GM18502 (cell line): ENCODE measurements at regions not wholly inside any gene's neighbourhood (a gene's known extent, or its start where the extent isn't known, plus 50 kb on each side); places are given as distances from the start of the nearest gene placed in this dataset.

Experiments used
- ATAC-seq: cut with Tn5 transposase; IDR thresholded peaks from one replicate; pipeline ENCODE4 v1.9.1; 2021; ENCODE audit warnings: mild to moderate bottlenecking; ENCODE audit not compliant: unreplicated experiment, poor library complexity

DNA sequence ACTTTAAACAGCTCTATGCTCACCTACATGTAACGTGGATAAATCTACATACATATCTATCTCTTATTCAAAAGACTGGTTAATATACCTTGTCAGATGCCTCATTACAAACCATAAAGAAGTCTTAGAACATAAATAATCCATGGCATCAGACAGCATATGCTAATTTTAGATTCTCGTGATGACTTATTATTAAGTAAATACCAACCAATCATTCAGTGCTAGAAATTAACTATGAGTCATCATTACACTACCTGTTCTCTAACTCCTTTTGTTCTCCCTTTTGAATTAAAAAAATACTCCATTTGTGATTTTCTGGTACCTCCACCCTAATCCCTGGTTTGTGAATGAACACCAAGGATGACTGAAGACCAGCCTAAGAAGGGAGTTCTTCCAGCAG is 754.3 kb upstream of the ARGLU1 start:
- ATAC-seq = no peak

- no peak for ATAC-seq
These were observed 737.2 kb upstream of the ARGLU1 start for GRCh38 chr13:107305178-107305577.

DNA sequence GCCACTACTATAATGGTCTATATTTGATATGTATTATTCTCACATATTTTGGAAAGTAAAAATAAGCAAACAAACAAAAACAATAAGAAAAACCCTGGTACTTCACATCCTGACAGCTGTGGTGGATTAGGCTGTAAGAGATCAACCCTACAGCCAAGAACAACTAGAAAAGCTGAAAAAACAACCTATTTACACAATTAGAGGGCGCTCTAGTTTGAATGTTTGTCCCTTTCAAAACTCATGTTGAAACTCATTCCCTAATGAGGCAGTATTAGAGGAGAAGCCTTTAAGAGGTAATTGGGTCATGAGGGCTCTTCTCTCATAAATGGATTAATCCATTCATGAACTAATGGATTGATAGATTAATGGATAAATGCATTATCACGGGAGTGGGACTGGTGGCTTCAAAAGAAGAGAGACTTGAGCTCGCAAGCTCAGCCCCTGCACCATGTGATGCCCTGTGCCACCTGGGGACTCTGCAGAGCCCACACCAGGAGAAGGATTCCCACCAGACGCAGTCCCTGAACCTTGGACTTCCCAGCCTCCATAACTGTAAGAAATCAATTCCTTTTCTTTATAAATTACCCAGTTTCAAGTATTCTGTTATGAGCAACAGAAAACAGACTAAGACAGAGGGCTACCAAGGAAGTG is 733.9 kb upstream of the ARGLU1 start:
- no peak for ATAC-seq

DNA sequence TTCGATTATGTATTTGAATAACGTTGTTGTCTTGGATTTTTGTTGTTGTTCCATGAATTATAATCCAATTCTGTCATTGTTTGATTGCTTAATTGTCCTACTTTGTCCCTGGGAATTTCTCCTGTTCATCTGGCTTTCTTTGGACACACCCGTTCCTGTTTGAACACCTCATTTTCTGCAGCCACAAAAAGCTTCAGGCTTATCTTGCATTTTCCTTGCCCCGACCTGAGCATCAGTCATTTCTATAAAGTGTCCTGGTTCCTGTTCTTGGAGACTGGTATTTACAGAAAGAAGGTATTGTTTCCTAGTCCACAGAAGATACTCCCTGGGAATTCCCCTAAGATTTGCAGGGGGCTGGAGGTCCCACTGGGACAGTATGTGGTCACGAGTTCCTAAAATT is 731.8 kb upstream of the ARGLU1 start:
- no peak for ATAC-seq

DNA sequence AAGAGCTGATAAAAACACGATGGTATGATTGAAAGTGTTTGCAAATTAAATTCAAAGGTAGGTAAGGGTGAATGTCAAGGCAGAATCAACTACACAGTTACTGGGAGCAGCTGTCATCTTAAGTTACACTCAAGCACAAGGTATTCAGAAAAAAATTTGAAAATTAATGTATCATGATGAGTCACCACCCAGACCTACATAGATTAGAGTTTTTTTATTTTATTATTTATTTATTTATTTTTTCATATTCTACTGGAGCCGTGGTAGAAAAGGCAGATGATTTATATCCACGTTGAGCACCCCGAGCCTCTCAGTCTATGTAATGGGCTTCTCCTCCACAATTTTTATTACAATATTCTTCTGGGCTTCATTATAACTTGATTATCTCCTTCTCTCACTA is 728.9 kb upstream of the ARGLU1 start:
- ATAC-seq = no peak

DNA sequence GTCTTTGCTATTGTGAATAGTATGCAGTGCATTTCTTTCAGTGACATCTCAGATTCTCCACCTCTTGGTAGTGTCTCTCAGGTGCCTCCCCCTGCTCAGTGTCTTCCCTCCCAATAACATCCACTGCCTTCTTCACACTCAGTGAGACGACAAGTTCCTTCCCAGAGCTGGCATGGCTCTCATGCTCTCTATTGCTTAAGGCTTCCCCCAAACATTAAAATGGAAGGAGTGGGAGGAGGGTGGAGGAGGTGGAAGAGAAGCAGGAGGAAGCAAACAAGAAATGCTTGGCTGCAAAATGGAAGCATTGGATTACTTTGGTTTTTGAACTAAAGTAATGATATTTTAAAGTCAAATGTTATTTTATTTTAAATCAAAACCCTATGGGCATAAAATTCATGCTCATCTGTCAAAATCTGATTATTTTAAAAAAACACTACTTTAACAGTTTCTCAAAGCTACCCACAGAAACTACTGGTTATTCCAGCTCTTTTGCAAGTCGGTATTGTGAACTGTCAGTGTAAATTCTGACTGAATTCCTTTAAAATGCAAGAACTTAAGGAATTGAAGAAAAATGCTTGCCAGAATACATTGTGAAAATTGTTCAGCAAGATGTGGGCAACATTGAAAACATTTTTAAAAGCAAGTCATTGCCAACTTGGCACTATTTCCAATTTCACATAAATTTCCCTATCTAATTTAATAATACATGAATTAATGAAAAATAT is 727.6 kb upstream of the ARGLU1 start:
- ATAC-seq = no peak

DNA sequence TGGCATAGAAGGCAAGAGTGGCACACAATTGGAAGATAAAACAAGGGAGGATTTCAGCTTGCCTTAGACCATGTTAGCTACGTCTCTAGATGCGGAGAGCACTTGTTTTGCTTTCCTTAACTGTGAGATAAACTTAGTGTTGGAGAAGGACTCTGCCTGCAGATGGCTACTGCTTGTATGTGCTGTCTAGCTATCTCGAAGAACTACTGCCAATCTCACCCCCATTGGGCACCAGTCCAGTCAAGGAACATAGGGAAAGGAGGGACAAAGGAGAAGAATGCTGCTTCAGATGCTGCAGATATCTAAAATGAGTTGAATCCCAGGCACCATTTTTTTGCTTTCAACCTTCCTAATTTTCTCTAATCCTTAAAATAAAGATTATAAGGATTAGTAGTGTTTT is 726.0 kb upstream of the ARGLU1 start:
- ATAC-seq = no peak

- no peak for ATAC-seq
These were observed 723.9 kb upstream of the ARGLU1 start for GRCh38 chr13:107291875-107292274.

- ATAC-seq = no peak
These were observed 721.6 kb upstream of the ARGLU1 start for GRCh38 chr13:107289540-107289939.

GRCh38 chr13:107284173-107284572 is 716.2 kb upstream of the ARGLU1 start:
- no peak for ATAC-seq

GRCh38 chr13:107277911-107278310 is 710.0 kb upstream of the ARGLU1 start:
- ATAC-seq = no peak

- ATAC-seq = no peak
These were observed 709.0 kb upstream of the ARGLU1 start for GRCh38 chr13:107276936-107277335.

GRCh38 chr13:107275945-107276614 is 708.1 kb upstream of the ARGLU1 start:
- ATAC-seq = no peak

- no peak for ATAC-seq
These were observed 707.4 kb upstream of the ARGLU1 start for GRCh38 chr13:107275312-107275711.

GRCh38 chr13:107271227-107271626 is 703.3 kb upstream of the ARGLU1 start:
- no peak for ATAC-seq

- no peak for ATAC-seq
These were observed 698.7 kb upstream of the ARGLU1 start for GRCh38 chr13:107266657-107267056.

GRCh38 chr13:107258599-107259187 is 690.8 kb upstream of the ARGLU1 start:
- ATAC-seq = no peak

GRCh38 chr13:107254392-107254791 is 686.5 kb upstream of the ARGLU1 start:
- ATAC-seq = no peak

GRCh38 chr13:107252428-107252827 is 684.5 kb upstream of the ARGLU1 start:
- ATAC-seq = no peak

DNA sequence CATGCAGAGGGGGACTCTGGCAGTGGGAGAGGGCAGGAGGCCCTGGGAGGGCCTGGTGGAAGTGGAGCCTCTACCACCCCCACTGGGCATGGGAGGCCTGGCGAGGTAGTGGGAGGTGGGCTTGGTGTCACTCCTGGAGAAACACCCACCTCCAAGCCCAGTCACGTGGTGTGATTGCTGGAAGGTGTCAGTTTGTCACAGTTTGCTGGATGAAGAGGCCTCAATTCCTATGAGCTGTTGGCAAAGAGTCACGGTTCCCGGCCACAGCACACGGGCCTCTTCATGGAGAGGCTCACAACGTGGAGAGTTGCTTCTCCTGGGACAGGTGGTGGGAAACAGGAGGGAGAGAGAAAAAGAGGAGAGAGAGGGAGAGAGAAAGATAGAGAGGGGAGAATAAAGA is 684.1 kb upstream of the ARGLU1 start:
- ATAC-seq = no peak

- ATAC-seq = no peak
These were observed 683.4 kb upstream of the ARGLU1 start for GRCh38 chr13:107251341-107251740.
